Fibroblast of skin of left quadriceps (primary cell): ENCODE measurements at regions not wholly inside any gene's neighbourhood (a gene's known extent, or its start where the extent isn't known, plus 50 kb on each side); places are given as distances from the start of the nearest gene placed in this dataset.

Source experiments
- DNase-seq, 2 experiments: peaks; one replicate each; pipeline ENCODE4 v3.0.0-alpha.2; 2013; ENCODE audit warnings: low read depth in 2 of 2

GRCh38 chr10:7027913-7028808 lies 382.7 kb downstream of the SFMBT2 start:
- DNase-seq: peak; percentile 24 to 26

DNA sequence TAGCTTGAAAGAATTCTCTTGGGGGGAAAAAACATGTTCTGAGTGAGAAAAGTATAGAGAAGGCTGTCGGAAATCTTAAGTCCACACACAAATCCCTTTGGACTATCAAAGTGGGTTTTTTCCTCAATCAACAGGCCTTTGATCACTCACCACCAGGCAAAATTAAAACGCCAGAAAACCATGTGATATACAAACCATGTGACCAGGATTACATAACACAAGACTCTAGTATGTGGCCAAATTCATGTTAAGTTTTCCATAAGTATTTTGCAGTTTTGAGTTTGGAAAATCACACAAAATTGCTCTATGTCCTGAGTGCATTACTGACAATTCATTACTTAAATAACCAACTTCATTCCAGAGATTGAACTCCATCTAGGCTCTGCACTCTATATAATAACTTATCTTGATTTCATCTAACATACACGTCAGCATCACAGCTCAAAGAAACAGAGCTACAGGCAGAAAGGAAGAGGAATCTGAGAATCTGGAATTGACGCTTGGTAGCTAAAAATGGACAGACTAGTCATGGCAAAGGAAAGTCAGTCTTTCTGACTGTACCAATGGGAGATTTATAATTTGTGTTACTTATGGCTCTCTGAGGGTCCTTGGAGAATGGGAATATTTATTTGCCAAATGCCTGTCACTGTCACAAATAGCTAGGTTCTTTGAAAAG lies 383.5 kb downstream of the SFMBT2 start:
- no peak for DNase-seq

- no peak for DNase-seq
These were observed 384.0 kb downstream of the SFMBT2 start for GRCh38 chr10:7026818-7027217.

GRCh38 chr10:7025296-7025695 lies 385.5 kb downstream of the SFMBT2 start:
- no peak for DNase-seq

DNA sequence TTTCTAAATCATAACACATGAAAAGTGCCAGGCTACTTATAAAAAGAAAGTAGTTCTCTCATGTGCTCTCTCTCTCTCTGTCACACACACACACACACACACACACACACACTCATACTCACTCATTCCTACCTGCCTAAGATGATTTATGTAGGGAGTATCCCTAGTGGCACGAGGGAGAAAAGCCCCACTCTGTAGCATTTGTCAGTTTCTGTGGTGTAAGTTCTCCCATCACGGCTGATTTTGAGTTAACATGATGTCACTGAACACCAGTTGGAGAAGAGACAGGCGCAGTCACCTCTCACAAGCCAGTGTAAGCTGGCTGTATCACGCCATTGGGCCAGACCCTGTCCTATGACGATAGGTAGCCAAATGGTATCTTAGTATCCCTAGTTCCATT lies 395.4 kb downstream of the SFMBT2 start:
- DNase-seq: no peak

DNA sequence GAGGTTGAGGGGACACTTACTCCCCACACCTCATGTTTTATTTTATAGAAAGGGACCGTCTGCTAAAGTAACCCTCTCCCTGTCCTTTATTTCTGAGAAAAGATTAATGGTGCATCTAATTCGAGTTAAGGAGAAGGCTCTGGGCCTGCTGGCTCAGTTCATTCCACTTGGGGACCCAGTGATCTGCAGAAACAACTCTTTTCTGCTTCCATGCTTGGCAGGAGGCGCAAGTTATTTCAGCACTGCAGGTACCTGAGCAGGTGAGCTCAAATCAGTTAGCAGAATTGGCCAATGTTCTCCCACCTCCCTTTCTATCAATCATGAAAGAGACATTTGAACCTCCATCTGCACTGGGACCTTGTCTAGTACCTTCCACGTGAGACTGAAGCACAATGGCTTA lies 396.1 kb downstream of the SFMBT2 start:
- no peak for DNase-seq

DNA sequence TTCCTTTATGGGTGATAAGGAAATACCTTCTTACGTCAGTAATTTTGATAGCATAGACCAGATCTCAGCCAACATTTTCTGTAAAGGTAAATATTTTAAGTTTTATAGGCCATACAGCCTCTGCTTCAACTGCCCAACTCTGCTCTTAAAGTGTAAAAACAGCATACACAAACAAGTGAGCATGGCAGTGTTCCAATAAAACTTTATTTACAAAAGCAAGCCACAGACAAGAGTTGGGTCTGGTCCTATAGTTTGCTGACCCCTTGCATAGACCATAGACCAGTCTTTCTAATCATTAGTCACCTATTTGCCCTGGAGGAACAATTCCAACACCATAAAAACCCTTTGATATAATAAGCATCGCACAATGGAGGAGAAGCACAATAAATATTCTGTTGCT lies 398.8 kb downstream of the SFMBT2 start:
- DNase-seq: no peak

DNA sequence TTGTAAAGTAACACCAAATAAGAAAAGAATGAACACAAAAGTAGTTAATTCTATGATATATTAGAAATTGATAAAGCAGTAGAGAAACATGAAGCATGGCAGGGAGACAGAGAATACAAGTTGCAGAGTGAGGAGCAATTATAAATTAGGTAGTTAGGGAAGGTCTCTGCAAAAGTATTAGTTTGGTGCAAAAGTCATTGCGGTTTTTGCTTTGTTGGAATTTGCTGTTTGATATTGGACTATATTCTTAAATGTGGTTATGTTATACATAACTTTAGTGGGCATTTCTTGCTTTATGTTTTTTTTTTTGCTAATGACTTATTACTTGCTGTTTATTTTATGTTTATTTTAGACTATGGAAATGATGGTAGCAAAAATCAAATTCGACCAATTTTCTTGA lies 402.2 kb downstream of the SFMBT2 start:
- DNase-seq: no peak

DNA sequence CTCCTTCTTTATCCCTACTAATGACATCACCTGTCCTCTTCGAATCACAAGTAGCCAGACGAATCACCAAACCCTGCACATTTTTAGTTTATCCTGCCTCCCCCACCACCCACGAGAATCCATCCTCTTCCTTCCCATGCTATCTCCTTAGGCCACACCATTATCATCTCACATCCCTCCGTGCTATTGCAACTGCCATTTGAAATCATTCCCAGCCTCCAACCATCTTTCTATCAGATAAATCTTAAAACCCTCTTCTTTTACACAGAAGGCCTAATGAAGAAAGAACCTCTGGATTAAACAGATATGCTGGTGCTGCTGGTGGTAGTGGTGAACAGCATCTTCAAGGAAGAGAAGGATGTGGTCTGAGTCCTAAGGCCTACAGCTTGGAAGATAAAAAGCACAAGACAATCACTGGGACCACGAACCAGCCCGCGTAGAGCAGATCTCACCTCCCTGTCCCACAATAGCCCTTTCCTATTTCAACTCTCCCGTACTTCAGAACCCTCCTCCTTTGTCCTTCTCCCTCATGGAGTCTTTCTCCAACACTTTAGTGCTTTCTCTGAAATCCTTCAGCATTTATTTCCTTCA lies 403.1 kb downstream of the SFMBT2 start:
- DNase-seq: no peak

DNA sequence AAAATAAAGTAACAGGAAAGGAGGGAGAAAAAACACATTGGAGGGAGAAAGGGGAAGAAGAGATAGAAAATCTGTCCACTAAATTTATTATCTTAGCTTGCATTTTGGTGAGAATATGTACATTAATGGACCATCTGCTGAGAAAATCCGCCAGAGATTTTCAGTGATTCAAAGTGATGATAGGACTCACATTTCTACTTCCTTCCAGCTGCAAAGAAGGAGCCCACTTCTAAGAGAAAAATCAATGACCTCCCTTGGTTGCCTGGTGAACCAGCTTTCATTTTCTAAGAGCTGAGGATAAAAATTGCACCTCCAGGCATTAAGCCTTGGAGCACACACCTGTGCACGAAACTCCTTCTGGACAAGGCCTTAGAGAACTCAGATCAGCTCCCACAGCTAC lies 404.3 kb downstream of the SFMBT2 start:
- no peak for DNase-seq

DNA sequence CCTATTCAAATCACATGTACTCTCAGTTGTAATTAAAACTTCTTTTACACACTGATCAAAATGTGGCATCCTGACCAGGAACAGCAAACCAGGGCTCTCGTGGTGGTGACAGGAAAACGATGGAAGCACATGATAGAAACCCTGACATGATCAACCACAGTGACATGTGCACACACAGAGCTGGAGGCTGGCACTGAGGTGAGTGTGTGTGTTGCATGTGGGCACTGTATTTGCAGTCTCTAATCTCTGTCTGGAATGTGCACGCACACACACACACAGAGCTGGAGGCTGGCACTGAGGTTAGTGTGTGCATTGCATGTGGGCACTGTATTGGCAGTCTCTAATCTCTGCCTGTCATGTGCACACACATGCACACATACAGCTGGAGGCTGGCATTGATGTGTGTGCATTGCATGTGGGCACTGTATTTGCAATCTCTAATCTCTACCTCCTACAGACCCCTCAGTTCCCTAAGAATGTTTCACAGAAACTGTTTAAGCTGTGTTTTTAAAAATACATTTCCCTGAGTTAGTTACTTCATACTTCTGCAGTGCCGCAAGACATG lies 406.9 kb downstream of the SFMBT2 start:
- no peak for DNase-seq

DNA sequence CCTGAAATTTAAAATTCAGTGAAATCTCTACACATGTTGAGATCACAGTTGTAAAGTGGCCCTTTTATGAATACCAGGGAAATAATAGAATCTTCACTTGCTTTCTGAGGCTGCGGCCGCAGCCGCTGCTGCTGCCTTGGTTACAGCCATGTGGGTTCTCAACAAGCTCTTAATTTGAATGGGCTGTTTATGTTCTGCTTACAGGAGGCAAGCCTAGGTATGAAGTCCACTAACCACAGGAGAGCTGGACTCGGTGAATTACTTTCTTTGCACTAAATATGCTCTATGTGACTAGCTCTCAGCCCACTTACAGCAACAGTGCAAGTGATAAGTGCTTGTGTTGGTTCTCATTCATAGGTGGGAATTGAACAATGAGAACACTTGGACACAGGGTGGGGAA lies 410.8 kb downstream of the SFMBT2 start:
- no peak for DNase-seq

DNA sequence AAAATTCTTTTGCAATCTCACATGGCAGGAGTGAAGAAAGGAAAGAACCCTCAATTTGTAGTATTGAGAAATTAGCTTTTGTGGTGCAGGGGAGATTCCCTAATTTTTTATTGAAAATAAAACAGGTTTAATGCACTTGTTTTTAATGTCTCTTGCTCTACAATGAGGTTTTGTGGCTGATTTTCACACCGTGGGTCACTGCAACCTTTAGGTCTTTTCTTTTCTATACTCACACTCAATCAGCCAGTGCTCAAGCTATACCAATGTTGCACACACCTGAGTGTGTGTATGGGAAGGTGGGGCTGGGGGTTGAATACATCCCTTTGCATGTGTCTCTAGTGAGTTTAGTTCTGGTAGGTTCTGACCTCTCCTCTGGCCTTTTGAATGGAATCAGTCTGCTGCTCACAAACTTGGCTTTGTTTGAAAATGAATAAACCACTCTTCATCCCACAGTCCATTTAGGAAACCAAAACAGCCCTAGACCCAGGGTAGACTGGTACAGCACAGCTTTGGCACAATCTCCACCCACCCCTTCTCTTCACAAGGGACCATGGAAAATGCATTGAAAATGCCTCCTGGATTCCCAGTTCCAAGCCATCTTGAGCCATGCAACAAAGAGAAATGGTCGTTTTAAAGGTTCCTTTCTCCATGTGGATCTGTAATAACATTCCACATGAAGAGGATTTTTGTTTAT lies 411.5 kb downstream of the SFMBT2 start:
- DNase-seq: no peak

GRCh38 chr10:6997509-6997908 lies 413.3 kb downstream of the SFMBT2 start:
- no peak for DNase-seq

DNA sequence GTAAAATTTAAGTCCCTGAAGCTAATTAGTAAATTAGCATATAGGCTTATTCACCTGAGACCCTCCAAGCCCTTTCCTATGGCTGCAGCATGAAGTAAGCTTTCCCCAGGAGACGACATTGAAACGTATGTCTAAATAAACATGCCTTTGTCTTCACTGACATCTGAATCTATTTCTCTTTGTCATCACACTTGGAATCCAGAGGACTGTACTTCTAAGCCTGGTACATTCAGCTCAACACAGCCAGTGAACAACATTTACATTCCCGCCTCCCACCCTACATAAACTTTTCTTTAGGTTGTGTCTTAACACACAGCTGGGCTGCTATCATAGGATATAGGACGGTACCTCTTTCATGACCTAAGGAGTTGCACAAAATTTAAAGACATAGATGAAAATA lies 414.4 kb downstream of the SFMBT2 start:
- DNase-seq: no peak

GRCh38 chr10:6995831-6996230 lies 415.0 kb downstream of the SFMBT2 start:
- DNase-seq: peak; percentile 32 to 34

GRCh38 chr10:6995341-6995740 lies 415.3 kb upstream of the PRKCQ start:
- peak; percentile 61 to 65 for DNase-seq

- DNase-seq: no peak
These were observed 410.8 kb upstream of the PRKCQ start for GRCh38 chr10:6990891-6991290.

DNA sequence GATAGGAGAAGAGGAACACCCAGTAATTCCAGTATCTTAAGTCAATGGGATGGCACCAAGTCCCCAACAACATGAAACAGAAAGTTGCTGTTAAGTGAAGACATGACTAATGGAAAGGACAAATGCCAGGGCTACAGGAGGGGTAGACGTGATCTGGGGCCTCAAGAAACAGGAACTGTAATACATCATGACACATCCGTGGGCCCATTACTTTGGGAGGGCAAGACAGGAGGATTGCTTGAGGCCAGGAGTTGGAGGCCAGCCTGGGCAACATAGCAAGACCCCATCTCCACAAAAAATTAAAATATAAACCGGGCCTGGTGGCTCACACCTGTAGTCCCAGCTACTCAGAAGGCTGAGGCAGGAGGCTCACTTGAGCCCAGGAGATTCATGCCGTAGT lies 408.6 kb upstream of the PRKCQ start:
- DNase-seq: no peak

DNA sequence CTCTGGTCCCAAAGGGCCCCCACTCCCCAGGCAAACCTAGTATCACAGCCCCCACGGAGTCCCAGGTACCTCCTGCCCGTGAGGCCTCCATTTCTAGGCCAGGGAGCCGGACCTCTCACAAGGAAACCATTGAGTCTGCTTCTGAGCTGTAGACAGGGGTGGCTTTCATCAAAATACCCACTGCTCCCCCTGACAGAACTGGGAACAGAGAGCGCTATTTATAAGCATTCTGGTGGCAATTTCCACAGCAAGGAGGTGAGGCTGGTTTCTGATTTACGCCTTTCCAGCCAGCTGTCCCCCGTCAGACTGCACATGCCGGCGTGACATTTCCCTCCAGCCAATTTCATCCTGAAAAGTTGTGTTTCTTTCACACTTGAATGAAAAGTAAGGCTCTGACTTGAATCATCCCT lies 407.5 kb upstream of the PRKCQ start:
- no peak for DNase-seq

DNA sequence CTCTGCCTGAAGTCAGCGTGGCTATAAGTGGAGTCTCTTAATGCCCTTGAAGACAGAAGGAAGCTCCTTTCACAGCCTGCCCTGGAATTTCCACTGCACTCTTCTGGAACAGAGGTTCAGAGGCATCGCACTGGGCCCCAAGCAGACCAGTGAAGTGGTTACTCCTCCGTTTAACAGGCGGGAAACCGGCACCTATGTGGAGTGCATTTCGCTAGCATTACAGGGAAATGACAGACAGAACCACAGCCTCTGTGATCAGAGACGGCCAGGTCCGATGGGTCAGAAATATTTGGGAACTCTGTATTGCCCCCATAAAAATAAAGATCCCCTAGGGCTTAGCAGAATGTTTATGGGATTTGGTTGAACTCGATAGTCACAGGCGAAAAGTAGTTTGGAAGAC lies 406.9 kb upstream of the PRKCQ start:
- DNase-seq: no peak

DNA sequence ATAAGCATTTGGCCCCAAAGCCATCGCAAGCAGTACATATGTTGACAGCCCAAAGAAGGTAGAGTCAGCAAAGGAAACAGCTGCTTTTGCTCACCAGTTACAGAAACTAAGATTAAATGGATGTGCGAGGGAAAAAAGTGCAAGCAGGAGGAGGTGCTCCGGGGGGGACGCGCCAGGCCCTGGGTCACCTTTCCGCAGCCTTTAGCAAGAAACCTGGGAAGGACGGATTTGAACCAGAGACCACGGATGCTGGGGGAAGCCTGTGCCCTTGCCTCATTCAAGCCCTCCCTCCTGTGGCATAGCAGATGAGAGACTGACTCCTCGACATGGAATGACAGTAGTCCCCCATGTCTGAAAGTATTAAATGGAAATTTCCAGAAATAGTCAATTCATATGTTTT lies 405.6 kb upstream of the PRKCQ start:
- no peak for DNase-seq
